Left ventricle myocardium inferior (tissue), 1 donor: ENCODE measurements at regions not wholly inside any gene's neighbourhood (a gene's known extent, or its start where the extent isn't known, plus 50 kb on each side); places are given as distances from the start of the nearest gene placed in this dataset.

Experiments
- DNase-seq: peaks from one replicate; pipeline ENCODE4 v3.0.0-alpha.2; 2020
- H3K27ac ChIP-seq: fragments of 200-600 bp; replicated peaks from 2 replicates; pipeline ENCODE4 v1.8.0; 2021
- H3K27me3 ChIP-seq: fragments of 200-600 bp; 2 replicates; pipeline ENCODE4 v1.8.0; 2021; ENCODE audit warnings: low read depth
- H3K36me3 ChIP-seq: fragments of 200-600 bp; 2 replicates; pipeline ENCODE4 v1.8.0; 2021
- H3K4me1 ChIP-seq: fragments of 200-600 bp; 2 replicates; pipeline ENCODE4 v1.8.0; 2021
- H3K4me3 ChIP-seq: fragments of 200-600 bp; 2 replicates; pipeline ENCODE4 v1.8.0; 2021; ENCODE audit warnings: mild to moderate bottlenecking, moderate library complexity
- H3K9me3 ChIP-seq: fragments of 200-600 bp; replicated peaks from 2 replicates; pipeline ENCODE4 v1.8.0; 2021
- intact Hi-C: fragments of 100-400 bp; cut with micrococcal nuclease; formaldehyde crosslinking; loops from one replicate; pipeline ENCODE4 v1.11.0; 2022
- TF ChIP-seq, protein P1 (sequence below): fragments of 200-600 bp; IDR thresholded peaks from 2 replicates; pipeline ENCODE4 v1.8.0; 2021; ENCODE audit warnings: antibody characterized with exemption, mild to moderate bottlenecking, borderline replicate concordance
- donor health status: DM: no; HTN: yes; CAD: no; lungs with severe emphysema.

- Histone ChIP-seq H3K27ac (no peak overlapping the region), H3K4me1 (no peaks in the 10 kb centered on the region), H3K27me3 (no peaks in the 10 kb centered on the region), H3K36me3 (no peaks in the 10 kb centered on the region), H3K4me3 (no peak overlapping the region), H3K9me3 (no peaks in the 10 kb centered on the region)
- intact Hi-C loops = no loop called here
- TF ChIP-seq, protein P1, sequence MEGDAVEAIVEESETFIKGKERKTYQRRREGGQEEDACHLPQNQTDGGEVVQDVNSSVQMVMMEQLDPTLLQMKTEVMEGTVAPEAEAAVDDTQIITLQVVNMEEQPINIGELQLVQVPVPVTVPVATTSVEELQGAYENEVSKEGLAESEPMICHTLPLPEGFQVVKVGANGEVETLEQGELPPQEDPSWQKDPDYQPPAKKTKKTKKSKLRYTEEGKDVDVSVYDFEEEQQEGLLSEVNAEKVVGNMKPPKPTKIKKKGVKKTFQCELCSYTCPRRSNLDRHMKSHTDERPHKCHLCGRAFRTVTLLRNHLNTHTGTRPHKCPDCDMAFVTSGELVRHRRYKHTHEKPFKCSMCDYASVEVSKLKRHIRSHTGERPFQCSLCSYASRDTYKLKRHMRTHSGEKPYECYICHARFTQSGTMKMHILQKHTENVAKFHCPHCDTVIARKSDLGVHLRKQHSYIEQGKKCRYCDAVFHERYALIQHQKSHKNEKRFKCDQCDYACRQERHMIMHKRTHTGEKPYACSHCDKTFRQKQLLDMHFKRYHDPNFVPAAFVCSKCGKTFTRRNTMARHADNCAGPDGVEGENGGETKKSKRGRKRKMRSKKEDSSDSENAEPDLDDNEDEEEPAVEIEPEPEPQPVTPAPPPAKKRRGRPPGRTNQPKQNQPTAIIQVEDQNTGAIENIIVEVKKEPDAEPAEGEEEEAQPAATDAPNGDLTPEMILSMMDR = no peak
- no peak for DNase-seq
These were observed 96.4 kb upstream of the PPARGC1A start for GRCh38 chr4:23986270-23986669.

GRCh38 chr4:23981328-23981727, 91.5 kb upstream of the PPARGC1A start:
- TF ChIP-seq, protein P1 = no peak
- H3K4me1 ChIP-seq = no peaks in the 10 kb centered on the region
- no peak overlapping the region for H3K27ac ChIP-seq
- DNase-seq = no peak
- H3K36me3 ChIP-seq = no peaks in the 10 kb centered on the region
- no peaks in the 10 kb centered on the region for H3K27me3 ChIP-seq
- intact Hi-C loops = no loop called here
- no peak overlapping the region for H3K4me3 ChIP-seq
- H3K9me3 ChIP-seq = no peaks in the 10 kb centered on the region

GRCh38 chr4:23979534-23979933, 89.7 kb upstream of the PPARGC1A start:
- Histone ChIP-seq H3K27me3 (no peaks in the 10 kb centered on the region), H3K4me3 (no peak overlapping the region), H3K4me1 (no peaks in the 10 kb centered on the region), H3K36me3 (no peaks in the 10 kb centered on the region), H3K9me3 (no peaks in the 10 kb centered on the region), H3K27ac (no peak overlapping the region)
- DNase-seq = no peak
- TF ChIP-seq, protein P1 = no peak
- intact Hi-C loops = no loop called here

DNA sequence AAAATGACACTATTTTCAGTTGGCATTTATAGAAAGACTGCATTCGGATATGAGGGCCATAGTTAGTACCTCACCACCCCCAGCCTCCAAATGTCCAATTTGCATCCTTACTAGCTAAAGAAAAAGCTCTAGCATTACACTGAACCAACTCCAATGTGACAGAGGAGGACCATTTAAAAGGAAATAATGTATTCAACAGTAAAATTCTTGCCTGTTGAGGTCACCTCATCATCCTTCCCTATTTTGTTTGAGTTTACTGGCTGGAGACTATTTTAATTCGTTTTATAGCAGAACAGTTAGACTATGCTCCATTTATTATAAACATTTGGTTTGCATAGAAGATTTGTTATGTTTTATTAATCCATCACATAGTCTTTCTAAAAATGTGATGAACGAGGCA, 88.2 kb upstream of the PPARGC1A start:
- no peaks in the 10 kb centered on the region for H3K27me3 ChIP-seq
- H3K36me3 ChIP-seq = no peaks in the 10 kb centered on the region
- H3K4me3 ChIP-seq = no peak overlapping the region
- TF ChIP-seq, protein P1 = no peak
- H3K27ac ChIP-seq = no peak overlapping the region
- no peak for DNase-seq
- no peaks in the 10 kb centered on the region for H3K9me3 ChIP-seq
- intact Hi-C loops = no loop called here
- H3K4me1 ChIP-seq = no peaks in the 10 kb centered on the region

GRCh38 chr4:23976423-23976822, 86.6 kb upstream of the PPARGC1A start:
- DNase-seq = no peak

More at GRCh38 chr4:23976423-23976822, 86.6 kb upstream of the PPARGC1A start:
- Histone ChIP-seq H3K27me3 (no peaks in the 10 kb centered on the region), H3K4me1 (peaks cover 7% of the 10 kb centered on the region), H3K9me3 (no peaks in the 10 kb centered on the region), H3K27ac (no peak overlapping the region), H3K4me3 (no peak overlapping the region), H3K36me3 (no peaks in the 10 kb centered on the region)
- TF ChIP-seq, protein P1 = no peak
- intact Hi-C loops = no loop called here
